Esophagus squamous epithelium (tissue), 5 donors: ENCODE measurements at regions not wholly inside any gene's neighbourhood (a gene's known extent, or its start where the extent isn't known, plus 50 kb on each side); places are given as distances from the start of the nearest gene placed in this dataset.

Experiments
- DNase-seq: peaks from one replicate; lab custom pipeline; 2025; lab: John Stamatoyannopoulos, UW
- H3K27ac ChIP-seq, 4 donors: fragments of 200-600 bp; sonication (generic); one replicate each; pipeline ENCODE4 v1.5.1; 2016 to 2019; ENCODE audit warnings: mild to moderate bottlenecking in 1 of 4
- H3K27me3 ChIP-seq, 4 donors: fragments of 200-600 bp; sonication (generic); 1 replicate in 3 of 4; 2 replicates in 1 of 4; pipeline versions ENCODE4 v1.5.1 to v1.6.0; 2017 to 2021; ENCODE audit warnings: antibody characterized with exemption in 1 of 4
- H3K36me3 ChIP-seq, 3 donors: fragments of 200-600 bp; sonication (generic); one replicate each; pipeline ENCODE4 v1.5.1; 2016 to 2019
- H3K4me1 ChIP-seq, 3 donors: fragments of 200-600 bp; sonication (generic); one replicate each; pipeline ENCODE4 v1.5.1; 2017 to 2019
- H3K4me3 ChIP-seq, 4 donors: fragments of 200-600 bp; sonication (generic); 1 replicate in 3 of 4; 2 replicates in 1 of 4; pipeline ENCODE4 v1.5.1; 2016 to 2019; ENCODE audit warnings: mild to moderate bottlenecking in 2 of 4, moderate library complexity in 1 of 4
- H3K9me3 ChIP-seq, 3 donors: fragments of 200-600 bp; sonication (generic); one replicate each; pipeline ENCODE4 v1.5.1; 2016 to 2019
- POLR2A ChIP-seq, 4 donors: fragments of 450-650 bp; IDR thresholded peaks; one replicate each; pipeline ENCODE4 v1.6.1; 2017; ENCODE audit warnings: antibody characterized with exemption in 4 of 4, mild to moderate bottlenecking in 4 of 4, moderate library complexity in 3 of 4
- WGBS, 2 donors: methylation state at CpG; one replicate each; pipeline ENCODE4 v1.1.5; 2018; 5-methylcytosine and 5-hydroxymethylcytosine counted together
- intact Hi-C: fragments of 100-400 bp; cut with DNase I; formaldehyde crosslinking; loops from one replicate; pipeline ENCODE4 v1.15.0; 2022
- TF ChIP-seq, protein P1 (sequence below), 6 experiments: fragments of 450-650 bp in 4 of 6; fragments of 200-600 bp in 2 of 6; sonication (generic) in 2 of 6; IDR thresholded peaks; one replicate each; pipeline ENCODE4 v1.5.1; 2016 to 2019; ENCODE audit warnings: antibody characterized with exemption in 6 of 6, mild to moderate bottlenecking in 4 of 6, moderate library complexity in 4 of 6
- donor health status: DM: yes; HTN: yes; CAD: no.

- intact Hi-C loops: no loop called here
- no peaks in the 10 kb centered on the region for H3K36me3 ChIP-seq
- no peak overlapping the region for H3K27ac ChIP-seq
- TF ChIP-seq POLR2A (IDR thresholded peaks at IDR 0.05): no peak
- no peak for DNase-seq
- peaks cover 0 to 4% (median 0%) of the 10 kb centered on the region in 3 donors for H3K4me1 ChIP-seq
- 43 to 69% methylated on average over 1 of the region's 1 CpG for WGBS, 2 donors
- H3K27me3 ChIP-seq: peaks cover 0 to 4% (median 0%) of the 10 kb centered on the region in 4 donors
- H3K9me3 ChIP-seq: no peaks in the 10 kb centered on the region
- H3K4me3 ChIP-seq: no peak overlapping the region
Observed at GRCh38 chr15:62969442-62970089, 73.0 kb upstream of the TPM1 start.

- no peak for DNase-seq
- 46 to 52% methylated on average over 5 of the region's 5 CpGs for WGBS, 2 donors
Observed at GRCh38 chr15:62972814-62973213, 69.7 kb upstream of the TPM1 start.

GRCh38 chr15:62975515-62975914 is 67.0 kb upstream of the TPM1 start:
- Histone ChIP-seq H3K4me3 (no peak overlapping the region), H3K9me3 (no peaks in the 10 kb centered on the region), H3K27me3 (peaks cover 0 to 4% (median 0%) of the 10 kb centered on the region in 4 donors), H3K4me1 (peaks cover 0 to 6% (median 0%) of the 10 kb centered on the region in 3 donors), H3K27ac (no peak overlapping the region), H3K36me3 (no peaks in the 10 kb centered on the region)
- TF ChIP-seq, protein P1, sequence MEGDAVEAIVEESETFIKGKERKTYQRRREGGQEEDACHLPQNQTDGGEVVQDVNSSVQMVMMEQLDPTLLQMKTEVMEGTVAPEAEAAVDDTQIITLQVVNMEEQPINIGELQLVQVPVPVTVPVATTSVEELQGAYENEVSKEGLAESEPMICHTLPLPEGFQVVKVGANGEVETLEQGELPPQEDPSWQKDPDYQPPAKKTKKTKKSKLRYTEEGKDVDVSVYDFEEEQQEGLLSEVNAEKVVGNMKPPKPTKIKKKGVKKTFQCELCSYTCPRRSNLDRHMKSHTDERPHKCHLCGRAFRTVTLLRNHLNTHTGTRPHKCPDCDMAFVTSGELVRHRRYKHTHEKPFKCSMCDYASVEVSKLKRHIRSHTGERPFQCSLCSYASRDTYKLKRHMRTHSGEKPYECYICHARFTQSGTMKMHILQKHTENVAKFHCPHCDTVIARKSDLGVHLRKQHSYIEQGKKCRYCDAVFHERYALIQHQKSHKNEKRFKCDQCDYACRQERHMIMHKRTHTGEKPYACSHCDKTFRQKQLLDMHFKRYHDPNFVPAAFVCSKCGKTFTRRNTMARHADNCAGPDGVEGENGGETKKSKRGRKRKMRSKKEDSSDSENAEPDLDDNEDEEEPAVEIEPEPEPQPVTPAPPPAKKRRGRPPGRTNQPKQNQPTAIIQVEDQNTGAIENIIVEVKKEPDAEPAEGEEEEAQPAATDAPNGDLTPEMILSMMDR (IDR thresholded peaks at IDR 0.05): no peak
- no peak for TF ChIP-seq POLR2A (IDR thresholded peaks at IDR 0.05)
- WGBS, 2 donors: 73 to 87% methylated on average over 7 to 8 of the region's 8 CpGs
- no peak for DNase-seq
- intact Hi-C loops: no loop called here

More at GRCh38 chr15:62972814-62973213, 69.7 kb upstream of the TPM1 start:
- intact Hi-C loops: no loop called here
- no peak overlapping the region for H3K4me3 ChIP-seq
- TF ChIP-seq, protein P1 (IDR thresholded peaks at IDR 0.05): no peak
- no peak for TF ChIP-seq POLR2A (IDR thresholded peaks at IDR 0.05)
- peaks cover 0 to 4% (median 0%) of the 10 kb centered on the region in 4 donors for H3K27me3 ChIP-seq
- no peak overlapping the region for H3K27ac ChIP-seq
- no peaks in the 10 kb centered on the region for H3K9me3 ChIP-seq
- no peaks in the 10 kb centered on the region for H3K36me3 ChIP-seq
- H3K4me1 ChIP-seq: peaks cover 0 to 6% (median 0%) of the 10 kb centered on the region in 3 donors

- intact Hi-C loops: no loop called here
- 34 to 54% methylated on average over 2 of the region's 2 CpGs for WGBS, 2 donors
- Histone ChIP-seq H3K4me3 (no peak overlapping the region), H3K9me3 (no peaks in the 10 kb centered on the region), H3K4me1 (peaks cover 0 to 6% (median 0%) of the 10 kb centered on the region in 3 donors), H3K27me3 (peaks cover 0 to 7% (median 0%) of the 10 kb centered on the region in 4 donors), H3K36me3 (no peaks in the 10 kb centered on the region), H3K27ac (no peak overlapping the region)
- DNase-seq: no peak
- TF ChIP-seq POLR2A (IDR thresholded peaks at IDR 0.05): no peak
Observed at GRCh38 chr15:62976301-62976881, 66.2 kb upstream of the TPM1 start.

DNA sequence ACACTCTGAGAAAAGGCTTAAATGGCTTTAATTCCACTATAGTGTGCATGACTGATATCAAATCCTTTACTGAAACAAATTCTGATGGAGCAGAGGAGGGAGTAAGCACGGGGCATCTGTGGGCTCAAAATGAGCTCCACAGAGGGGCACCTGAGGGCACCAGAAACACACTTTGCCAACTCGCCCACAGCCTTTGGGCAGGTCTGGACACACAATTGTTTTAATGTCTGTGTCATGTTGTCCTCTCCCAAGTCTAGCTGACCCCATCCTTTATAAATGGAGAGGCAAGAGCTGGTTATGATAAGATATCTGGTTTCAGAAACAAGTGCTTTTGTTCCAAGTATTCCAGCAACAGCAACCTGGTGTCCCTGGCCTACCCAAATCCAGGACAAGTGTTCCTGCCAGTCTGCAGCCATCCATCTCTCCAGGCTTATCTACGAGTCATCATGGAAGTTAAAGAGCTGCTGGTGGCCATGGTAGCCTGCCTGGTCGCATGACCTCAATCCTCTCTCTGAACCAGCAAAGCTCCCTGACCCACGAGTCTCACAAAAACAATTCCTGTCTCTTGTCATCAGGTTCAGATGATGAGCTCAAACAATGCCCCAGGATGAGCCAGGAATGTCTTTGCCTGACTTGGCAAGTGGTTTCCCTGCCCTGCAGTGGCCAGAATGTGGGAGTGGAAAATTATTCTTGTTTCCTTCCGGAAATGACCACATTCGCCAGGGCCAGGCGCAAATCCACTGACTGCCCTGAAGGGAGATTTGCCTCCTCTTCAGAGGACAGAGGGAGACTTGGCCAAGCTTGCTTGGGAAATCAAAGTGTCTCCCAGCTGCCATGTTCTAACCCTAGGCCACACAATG is 64.4 kb upstream of the TPM1 start:
- intact Hi-C loops: no loop called here
- Histone ChIP-seq H3K4me1 (peaks cover 0 to 6% (median 0%) of the 10 kb centered on the region in 3 donors), H3K4me3 (no peak overlapping the region), H3K36me3 (no peaks in the 10 kb centered on the region), H3K27ac (no peak overlapping the region), H3K9me3 (no peaks in the 10 kb centered on the region), H3K27me3 (peaks cover 0 to 7% (median 0%) of the 10 kb centered on the region in 4 donors)
- WGBS, 2 donors: 57 to 59% methylated on average over 5 to 6 of the region's 8 CpGs
- no peak for DNase-seq
- no peak for TF ChIP-seq POLR2A (IDR thresholded peaks at IDR 0.05)
- TF ChIP-seq, protein P1 (IDR thresholded peaks at IDR 0.05): no peak
